NCI-H1105 treated with DMSO at 0.1 percent for 48 hours (cell line): ENCODE measurements at regions not wholly inside any gene's neighbourhood (a gene's known extent, or its start where the extent isn't known, plus 50 kb on each side); places are given as distances from the start of the nearest gene placed in this dataset.
"Not testable (repeated sequence)": the region's sequence is repeated elsewhere in the genome, so short reads cannot be mapped to it uniquely, and the experiment has no call there.

Source experiments
- DNase-seq: peaks from one replicate; lab custom pipeline; 2025; lab: John Stamatoyannopoulos, UW

GRCh38 chr7:67301667-67302066 lies 305.0 kb downstream of the TYW1 start:
- no peak for DNase-seq

- DNase-seq = peak; percentile 97
Observed at GRCh38 chr7:67302113-67303039, 305.7 kb downstream of the TYW1 start.

- DNase-seq = not testable (repeated sequence)
Observed at GRCh38 chr7:67304846-67305245, 308.2 kb downstream of the TYW1 start.

GRCh38 chr7:67306331-67306730 lies 309.7 kb downstream of the TYW1 start:
- DNase-seq = no peak

- no peak for DNase-seq
Observed at GRCh38 chr7:67309764-67310549, 313.3 kb downstream of the TYW1 start.

GRCh38 chr7:67311901-67312300 lies 315.3 kb downstream of the TYW1 start:
- no peak for DNase-seq

GRCh38 chr7:67313213-67313612 lies 316.6 kb downstream of the TYW1 start:
- DNase-seq = no peak

GRCh38 chr7:67316902-67317301 lies 320.3 kb downstream of the TYW1 start:
- DNase-seq = not testable (repeated sequence)

- not testable (repeated sequence) for DNase-seq
Observed at GRCh38 chr7:67328257-67328656, 331.6 kb downstream of the TYW1 start.

- not testable (repeated sequence) for DNase-seq
Observed at GRCh38 chr7:67335165-67335564, 338.5 kb downstream of the TYW1 start.

- DNase-seq = not testable (repeated sequence)
Observed at GRCh38 chr7:67335663-67336062, 339.0 kb downstream of the TYW1 start.

GRCh38 chr7:67338545-67338944 lies 341.9 kb downstream of the TYW1 start:
- DNase-seq = not testable (repeated sequence)

- DNase-seq = no peak
Observed at GRCh38 chr7:67341153-67341768, 344.6 kb downstream of the TYW1 start.

- no peak for DNase-seq
Observed at GRCh38 chr7:67343114-67343513, 346.5 kb downstream of the TYW1 start.

- peak; percentile 87 for DNase-seq
Observed at GRCh38 chr7:67343572-67343971, 346.9 kb downstream of the TYW1 start.

GRCh38 chr7:67344481-67345193 lies 348.0 kb downstream of the TYW1 start:
- DNase-seq = no peak

- no peak for DNase-seq
Observed at GRCh38 chr7:67346126-67346525, 349.5 kb downstream of the TYW1 start.

- DNase-seq = no peak
Observed at GRCh38 chr7:67346876-67347275, 350.2 kb downstream of the TYW1 start.

GRCh38 chr7:67348171-67348570 lies 351.5 kb downstream of the TYW1 start:
- no peak for DNase-seq

- not testable (repeated sequence) for DNase-seq
Observed at GRCh38 chr7:67357653-67358052, 361.0 kb downstream of the TYW1 start.

GRCh38 chr7:67358316-67358715 lies 361.7 kb downstream of the TYW1 start:
- DNase-seq = not testable (repeated sequence)

- DNase-seq = not testable (repeated sequence)
Observed at GRCh38 chr7:67358738-67359137, 362.1 kb downstream of the TYW1 start.
